GM21737 (cell line): ENCODE measurements at regions not wholly inside any gene's neighbourhood (a gene's known extent, or its start where the extent isn't known, plus 50 kb on each side); places are given as distances from the start of the nearest gene placed in this dataset.

ENCODE experiments used
- ATAC-seq: cut with Tn5 transposase; IDR thresholded peaks from one replicate; pipeline ENCODE4 v1.9.1; 2021; ENCODE audit warnings: mild to moderate bottlenecking, moderate library complexity; ENCODE audit not compliant: unreplicated experiment

GRCh38 chr11:39304586-39304985 lies 2154.9 kb downstream of the LRRC4C start:
- ATAC-seq: no peak

- ATAC-seq: no peak
Observed at GRCh38 chr11:39294648-39295047, 2164.8 kb downstream of the LRRC4C start.

GRCh38 chr11:39288011-39288410 lies 2171.4 kb downstream of the LRRC4C start:
- no peak for ATAC-seq

DNA sequence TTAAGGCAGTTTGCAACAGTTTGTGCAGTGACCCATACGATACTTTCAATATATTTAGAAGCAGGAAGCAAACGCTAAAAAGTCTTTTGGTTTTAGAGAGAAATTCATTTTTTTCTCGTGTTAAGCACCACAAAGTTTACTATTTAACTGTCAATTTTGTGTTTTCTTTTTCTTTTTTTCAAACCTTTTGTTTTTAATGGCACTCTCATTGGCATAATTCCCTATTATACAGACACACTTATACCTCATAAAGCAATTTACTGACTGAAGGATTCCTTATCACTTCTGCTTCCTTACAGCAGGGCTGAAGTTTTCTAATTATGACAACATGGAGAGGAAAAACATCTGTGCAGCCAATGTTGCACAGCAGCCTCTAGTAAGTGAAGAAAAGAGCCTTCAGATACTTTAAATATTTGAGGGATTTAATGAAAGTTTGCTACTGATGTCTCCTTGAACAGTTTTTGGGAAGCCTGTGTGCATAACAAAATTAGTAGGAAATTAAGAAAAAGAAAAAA lies 2191.2 kb downstream of the LRRC4C start:
- no peak for ATAC-seq

- ATAC-seq: no peak
Observed at GRCh38 chr11:39255648-39256047, 2203.8 kb downstream of the LRRC4C start.

GRCh38 chr11:39249566-39250365 lies 2209.7 kb downstream of the LRRC4C start:
- ATAC-seq: no peak

DNA sequence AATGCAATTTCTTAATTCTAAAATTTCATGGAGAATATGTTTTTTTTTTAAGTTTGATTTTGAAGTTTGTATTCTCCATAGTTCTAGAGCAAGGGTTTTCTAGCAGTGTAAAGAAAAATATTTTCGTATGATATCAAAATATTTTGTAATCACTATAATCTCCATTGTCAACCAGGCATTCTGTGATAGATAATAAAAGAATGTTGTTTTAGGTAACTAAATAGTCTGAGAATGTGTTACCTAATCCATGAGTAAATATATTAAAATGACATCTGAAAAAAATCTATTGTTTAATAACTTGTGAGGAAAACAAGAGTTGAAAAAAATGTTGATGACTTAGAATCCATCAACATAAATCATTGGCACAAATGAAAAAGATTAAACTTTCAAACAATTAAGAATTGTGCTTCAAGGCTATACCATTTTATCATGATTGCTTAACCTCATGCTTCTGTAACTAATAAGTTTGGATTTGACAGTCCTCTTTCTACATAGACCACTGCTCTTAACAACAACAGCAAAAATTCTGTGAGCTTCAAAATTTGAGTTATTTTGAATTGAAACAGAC lies 2211.8 kb downstream of the LRRC4C start:
- no peak for ATAC-seq

GRCh38 chr11:39239553-39239952 lies 2219.9 kb downstream of the LRRC4C start:
- ATAC-seq: no peak

GRCh38 chr11:39236916-39237315 lies 2222.5 kb downstream of the LRRC4C start:
- ATAC-seq: no peak

DNA sequence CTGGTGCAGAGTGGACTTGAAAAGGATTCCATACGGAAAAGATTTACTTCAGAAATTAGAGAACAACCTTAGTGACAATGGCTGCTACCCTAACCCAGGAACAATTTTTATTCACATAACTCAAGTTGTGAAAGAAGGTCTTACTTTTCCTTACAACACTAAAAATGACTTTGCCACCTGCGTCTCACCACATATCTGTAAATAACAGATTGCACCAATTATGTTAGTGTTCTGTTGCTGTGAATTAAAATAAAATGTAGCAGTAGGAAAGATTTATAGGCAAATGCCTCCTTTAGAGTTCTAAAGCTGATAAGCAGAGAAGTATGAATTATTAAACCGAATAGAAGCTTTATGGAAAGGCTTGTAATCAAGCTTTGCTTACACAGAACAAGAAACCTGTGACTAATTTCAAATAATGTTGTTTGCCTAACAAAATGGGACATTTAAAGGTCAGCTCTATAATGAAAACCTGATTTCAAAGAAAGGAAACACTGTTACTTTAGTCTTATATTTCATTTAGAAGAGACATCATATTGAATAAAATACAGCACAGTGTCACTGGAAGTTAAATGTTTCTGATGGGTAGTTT lies 2237.8 kb downstream of the LRRC4C start:
- ATAC-seq: no peak

DNA sequence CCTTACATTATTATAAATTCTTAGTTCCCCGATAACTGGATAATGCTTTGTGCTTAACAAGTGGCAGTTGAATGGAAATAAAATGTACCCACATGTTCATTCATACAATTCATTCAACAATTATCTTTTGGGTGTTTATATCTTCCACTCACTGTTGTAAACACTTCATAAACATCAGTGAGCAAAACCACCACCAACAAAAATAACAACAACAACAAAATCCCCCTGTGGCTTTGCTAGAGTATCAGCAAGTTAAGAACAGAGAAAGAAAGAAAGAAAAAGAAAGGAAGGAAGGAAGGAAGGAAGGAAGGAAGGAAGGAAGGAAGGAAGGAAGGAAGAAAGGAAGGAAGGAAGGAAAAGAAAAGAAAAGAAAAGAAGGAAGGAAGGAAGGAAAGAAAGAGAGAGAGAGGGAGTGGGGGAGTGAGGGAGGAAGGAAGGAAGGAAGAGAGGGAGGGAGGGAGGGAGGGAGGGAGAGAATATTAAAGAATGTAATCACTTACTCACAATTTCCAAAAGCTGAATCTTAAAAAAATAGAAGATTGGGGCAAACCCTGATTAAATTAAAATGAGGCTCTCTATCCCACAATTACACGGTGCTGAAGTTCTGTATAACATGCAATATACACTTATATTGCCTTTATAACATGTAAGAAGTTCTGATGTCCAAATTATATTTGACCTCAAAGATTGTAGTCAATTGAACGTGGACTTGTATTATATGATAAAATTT lies 2238.8 kb downstream of the LRRC4C start:
- no peak for ATAC-seq

DNA sequence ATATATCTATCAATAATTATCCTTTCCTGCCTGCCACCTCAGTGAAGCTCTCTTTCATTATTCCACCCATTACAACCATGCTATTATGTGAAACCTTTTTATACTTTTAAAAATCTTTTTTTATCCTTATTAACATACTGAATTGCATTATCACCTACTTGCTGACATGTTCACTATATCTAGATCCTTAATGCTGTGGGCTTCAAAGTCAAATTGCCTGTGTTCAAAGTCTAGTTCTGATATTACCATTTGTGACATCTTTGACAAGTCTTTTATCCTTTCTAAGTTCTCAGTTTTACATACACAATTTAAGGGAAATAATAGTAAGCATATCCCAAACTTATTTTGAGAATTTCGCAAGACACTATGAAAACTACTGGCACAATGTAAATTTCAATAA lies 2239.4 kb downstream of the LRRC4C start:
- ATAC-seq: no peak

DNA sequence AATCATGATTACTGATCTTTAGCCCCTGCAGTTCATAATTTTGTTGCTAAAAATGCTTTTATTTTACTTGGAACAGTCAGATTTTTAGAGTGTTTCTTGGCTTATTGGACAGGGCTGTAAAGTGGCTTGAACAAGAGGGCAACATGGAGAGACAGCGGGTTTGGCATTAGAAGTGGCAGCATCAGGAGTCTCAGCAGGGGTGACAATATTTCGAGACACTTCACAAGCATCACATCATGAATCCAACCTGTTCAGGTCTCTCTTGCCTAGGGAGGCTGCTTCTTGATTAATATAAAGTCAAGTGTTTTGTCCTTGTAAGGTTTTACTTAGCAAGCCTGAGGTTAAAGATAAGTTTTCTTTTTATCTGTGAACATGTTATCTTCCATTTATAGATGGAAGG lies 2249.5 kb downstream of the LRRC4C start:
- no peak for ATAC-seq

DNA sequence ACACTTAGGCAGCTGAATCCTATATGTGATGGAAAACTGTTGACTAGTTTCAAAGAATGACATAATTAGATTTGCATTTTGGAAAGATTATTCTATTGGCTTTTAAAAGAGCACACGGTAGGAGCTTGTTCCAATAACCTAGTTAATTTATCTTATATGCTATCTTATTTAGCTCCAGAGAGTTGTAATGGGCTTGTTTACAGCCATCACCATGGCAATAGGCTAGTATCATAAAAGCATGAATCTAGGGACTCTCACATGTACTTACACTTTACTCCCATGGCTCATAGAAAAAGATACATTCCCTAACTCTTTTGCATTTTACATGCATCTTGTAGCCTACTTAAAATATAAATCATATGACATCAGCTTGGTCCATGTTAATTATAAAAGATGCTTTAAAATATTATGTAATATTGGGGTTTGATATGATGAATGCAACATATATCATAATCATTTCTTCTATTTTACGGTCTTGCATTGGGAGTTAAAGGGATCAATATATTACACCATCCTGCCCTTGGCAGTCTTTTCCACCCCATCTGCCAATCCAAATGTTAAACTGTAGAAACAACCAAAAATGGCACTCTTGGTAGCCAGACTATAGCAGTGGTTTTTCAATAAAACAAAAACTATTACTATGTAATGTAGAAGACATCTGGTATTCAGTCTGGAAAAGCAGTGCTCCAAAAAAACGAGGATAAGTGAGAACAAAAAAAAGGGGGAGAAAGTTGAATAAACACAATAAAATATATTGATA lies 2254.0 kb downstream of the LRRC4C start:
- ATAC-seq: no peak

DNA sequence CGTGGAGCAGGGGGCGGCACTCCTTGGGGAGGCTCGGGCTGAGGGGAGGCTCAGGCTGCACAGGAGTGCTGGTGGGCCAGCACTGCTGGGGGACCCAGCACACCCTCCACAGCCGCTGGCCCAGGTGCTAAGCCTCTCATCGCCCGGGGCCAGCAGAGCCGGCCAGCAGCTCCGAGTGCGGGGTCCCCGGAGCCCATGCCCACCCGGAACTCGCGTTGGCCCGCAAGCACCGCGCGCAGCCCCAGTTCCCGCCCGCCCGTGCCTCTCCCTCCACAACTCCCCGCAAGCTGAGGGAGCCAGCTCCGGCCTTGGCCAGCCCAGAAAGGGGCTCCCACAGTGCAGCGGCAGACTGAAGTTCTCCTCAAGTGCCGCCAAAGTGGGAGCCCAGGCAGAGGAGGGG lies 2266.8 kb downstream of the LRRC4C start:
- ATAC-seq: no peak

- no peak for ATAC-seq
Observed at GRCh38 chr11:39190751-39191150, 2268.7 kb downstream of the LRRC4C start.

DNA sequence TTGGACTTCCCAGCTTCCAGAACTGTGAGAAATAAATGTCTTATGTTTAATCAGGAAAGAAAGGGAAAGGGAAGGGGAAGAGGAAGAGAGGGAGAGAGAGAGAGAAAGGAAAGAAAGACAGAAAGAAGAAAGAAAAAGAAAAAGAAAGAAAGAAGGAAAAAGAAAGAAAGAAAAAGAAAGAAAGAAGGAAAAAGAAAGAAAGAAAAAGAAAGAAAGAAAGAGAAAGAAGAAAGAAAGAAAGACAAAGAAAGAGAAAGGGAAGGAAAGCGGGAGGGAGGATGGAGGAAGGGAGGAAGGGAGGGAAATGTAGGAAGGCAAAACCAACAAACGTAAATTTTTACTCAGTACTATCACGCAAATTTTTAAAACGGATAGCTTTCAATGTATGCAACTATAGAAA lies 2281.8 kb downstream of the LRRC4C start:
- no peak for ATAC-seq

DNA sequence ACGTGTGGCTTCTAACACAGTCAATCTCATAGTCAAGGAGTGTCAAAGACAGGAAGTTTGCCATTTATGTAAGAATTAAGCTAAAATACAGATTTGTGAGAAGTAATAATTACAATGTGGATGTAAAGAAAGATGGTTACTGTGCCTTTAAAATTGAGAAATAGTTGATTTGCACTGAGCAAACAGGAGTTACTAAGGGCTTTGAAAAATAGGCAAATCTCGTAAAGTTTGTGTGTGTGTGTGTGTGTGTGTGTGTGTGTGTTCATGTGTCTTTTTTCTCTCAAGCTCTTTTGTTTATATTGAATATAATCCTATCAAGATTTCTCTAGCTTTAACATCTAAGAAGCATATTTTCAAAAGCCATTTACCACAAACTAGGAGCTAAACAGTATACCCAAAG lies 2284.5 kb downstream of the LRRC4C start:
- no peak for ATAC-seq

DNA sequence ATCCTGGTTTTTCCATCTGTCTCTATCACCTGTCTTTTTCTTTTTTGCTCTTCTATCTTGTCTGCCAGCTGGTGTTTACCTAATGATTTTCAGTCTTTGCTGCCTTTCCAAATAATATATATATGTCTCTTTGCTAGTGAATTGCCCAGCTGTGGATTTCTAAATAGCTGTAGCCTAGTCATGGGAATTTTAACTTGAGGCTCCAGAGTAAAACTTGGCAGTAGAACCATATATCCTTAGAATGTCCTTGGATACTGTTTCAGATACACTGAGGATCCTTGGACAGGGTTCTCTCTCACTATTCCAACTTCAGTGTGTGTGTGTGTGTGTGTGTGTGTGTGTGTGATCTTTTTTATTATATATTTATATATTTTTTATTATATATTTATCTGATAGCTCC lies 2285.3 kb downstream of the LRRC4C start:
- ATAC-seq: no peak

DNA sequence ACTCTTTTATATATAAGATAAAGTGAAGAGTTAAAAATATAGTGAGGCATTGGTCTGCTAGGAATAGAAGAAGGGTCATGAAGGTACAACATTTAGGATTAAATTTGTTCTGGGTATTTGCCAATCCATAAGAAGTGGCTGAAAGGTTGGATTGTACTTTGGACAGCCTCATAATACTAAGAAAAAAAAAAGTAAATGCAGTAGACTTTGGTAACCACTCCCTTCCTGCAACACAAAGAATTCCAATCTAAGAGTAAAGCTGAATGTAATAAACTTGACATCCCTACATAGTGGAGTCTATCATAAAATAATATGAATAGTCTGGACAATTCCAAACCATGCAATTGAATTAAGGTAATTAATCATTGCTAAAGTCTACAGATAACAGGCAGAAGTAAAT lies 2294.4 kb downstream of the LRRC4C start:
- ATAC-seq: no peak

DNA sequence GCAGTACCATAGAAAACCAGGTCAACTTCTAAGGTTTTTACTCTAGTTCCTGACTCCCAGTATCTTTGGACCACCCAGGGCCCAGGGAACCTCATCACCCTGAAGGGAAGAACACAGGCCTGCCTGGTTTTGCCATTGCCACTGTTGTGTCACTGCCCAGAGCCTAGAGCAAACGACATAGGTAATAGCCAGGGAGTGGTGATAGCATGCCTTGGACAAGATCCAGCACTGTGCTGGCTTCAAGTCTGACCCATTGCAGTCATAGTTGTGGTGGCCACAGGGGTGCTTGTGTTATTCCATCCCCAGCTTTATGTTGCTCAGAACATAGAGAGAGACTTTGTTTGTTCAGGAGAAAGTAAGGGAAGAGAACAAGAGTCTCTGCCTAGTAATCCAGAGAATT lies 2310.2 kb downstream of the LRRC4C start:
- no peak for ATAC-seq
